SK-N-SH treated with all-trans-retinoic acid at 6 μM for 48 hours (cell line): ENCODE measurements at regions not wholly inside any gene's neighbourhood (a gene's known extent, or its start where the extent isn't known, plus 50 kb on each side); places are given as distances from the start of the nearest gene placed in this dataset.

ENCODE experiments used
- ATAC-seq: fragments of 200-7000 bp; cut with Tn5 transposase; 3 replicates; pipeline ENCODE4 v1.9.1; 2020; ENCODE audit warnings: mild to moderate bottlenecking, moderate library complexity
- ARNTL ChIP-seq: fragments of 450-650 bp; formaldehyde crosslinking; IDR thresholded peaks from 2 replicates; pipeline ENCODE4 v1.5.0; 2020; ENCODE audit warnings: low read depth, mild to moderate bottlenecking, moderate library complexity, borderline replicate concordance
- BACH2 ChIP-seq: fragments of 250-450 bp; sonication (Bioruptor Pico); IDR thresholded peaks from 2 replicates; pipeline ENCODE4 v1.9.0; 2021; ENCODE audit warnings: mild to moderate bottlenecking, borderline replicate concordance
- CSDC2 ChIP-seq: fragments of 250-450 bp; sonication (Bioruptor Pico); IDR thresholded peaks from 2 replicates; pipeline ENCODE4 v1.5.0; 2020; ENCODE audit warnings: mild to moderate bottlenecking, moderate library complexity
- CSRNP3 ChIP-seq: fragments of 250-450 bp; sonication (Bioruptor Pico); IDR thresholded peaks from 2 replicates; pipeline ENCODE4 v1.5.1; 2021; ENCODE audit warnings: mild to moderate bottlenecking, moderate library complexity
- ESRRG ChIP-seq: fragments of 250-450 bp; sonication (Bioruptor Pico); IDR thresholded peaks from 2 replicates; pipeline ENCODE4 v1.6.1; 2021; ENCODE audit warnings: mild to moderate bottlenecking
- GLIS3 ChIP-seq: fragments of 250-450 bp; sonication (Bioruptor Pico); IDR thresholded peaks from 2 replicates; pipeline ENCODE4 v1.5.0; 2020; ENCODE audit warnings: mild to moderate bottlenecking, moderate library complexity
- ISL1 ChIP-seq: fragments of 250-450 bp; sonication (Bioruptor Pico); IDR thresholded peaks from 2 replicates; pipeline ENCODE4 v2.1.2; 2022; ENCODE audit warnings: mild to moderate bottlenecking, moderate library complexity
- OSR1 ChIP-seq: fragments of 250-450 bp; sonication (Bioruptor Pico); IDR thresholded peaks from 2 replicates; pipeline ENCODE4 v1.8.0; 2022; ENCODE audit warnings: moderate library complexity, mild to moderate bottlenecking, inconsistent platforms
- PATZ1 ChIP-seq: fragments of 250-450 bp; sonication (Bioruptor Pico); IDR thresholded peaks from 2 replicates; pipeline ENCODE4 v1.8.0; 2020; ENCODE audit warnings: mild to moderate bottlenecking, moderate library complexity, borderline replicate concordance
- POU6F1 ChIP-seq: fragments of 250-450 bp; sonication (Bioruptor Pico); IDR thresholded peaks from 2 replicates; pipeline ENCODE4 v1.8.0; 2021; ENCODE audit warnings: low read depth, mild to moderate bottlenecking, moderate library complexity, borderline replicate concordance
- PPARA ChIP-seq: fragments of 250-450 bp; sonication (Bioruptor Pico); IDR thresholded peaks from 2 replicates; pipeline ENCODE4 v1.5.0; 2020; ENCODE audit warnings: mild to moderate bottlenecking, borderline replicate concordance
- RARB ChIP-seq: fragments of 250-450 bp; sonication (Bioruptor Pico); IDR thresholded peaks from 2 replicates; pipeline ENCODE4 v1.8.0; 2021; ENCODE audit warnings: mild to moderate bottlenecking, moderate library complexity
- SNAI2 ChIP-seq: fragments of 250-450 bp; sonication (Bioruptor Pico); IDR thresholded peaks from 2 replicates; pipeline ENCODE4 v1.5.0; 2020; ENCODE audit warnings: mild to moderate bottlenecking, moderate library complexity
- TCF4 ChIP-seq: fragments of 250-450 bp; sonication (Bioruptor Pico); IDR thresholded peaks from 2 replicates; pipeline ENCODE4 v1.8.0; 2021; ENCODE audit warnings: mild to moderate bottlenecking, moderate library complexity, borderline replicate concordance
- TOX ChIP-seq: fragments of 250-450 bp; sonication (Bioruptor Pico); IDR thresholded peaks from 2 replicates; pipeline ENCODE4 v1.8.0; 2021; ENCODE audit warnings: mild to moderate bottlenecking, moderate library complexity, borderline replicate concordance
- TSHZ2 ChIP-seq: fragments of 250-450 bp; sonication (Bioruptor Pico); IDR thresholded peaks from 2 replicates; pipeline ENCODE4 v1.5.0; 2020; ENCODE audit warnings: mild to moderate bottlenecking, moderate library complexity
- ZC3H10 ChIP-seq: fragments of 250-450 bp; sonication (Bioruptor Pico); IDR thresholded peaks from 2 replicates; pipeline ENCODE4 v1.5.1; 2021; ENCODE audit warnings: mild to moderate bottlenecking, moderate library complexity
- ZFP3 ChIP-seq: fragments of 250-450 bp; sonication (Bioruptor Pico); IDR thresholded peaks from 2 replicates; pipeline ENCODE4 v1.5.0; 2020; ENCODE audit warnings: mild to moderate bottlenecking, moderate library complexity
- ZFP30 ChIP-seq: fragments of 450-650 bp; formaldehyde crosslinking; IDR thresholded peaks from 2 replicates; pipeline ENCODE4 v1.5.0; 2022; ENCODE audit warnings: mild to moderate bottlenecking, moderate library complexity
- ZNF565 ChIP-seq: fragments of 450-650 bp; formaldehyde crosslinking; conservative IDR thresholded peaks from 2 replicates; pipeline ENCODE4 v1.5.0; 2020; ENCODE audit warnings: low read depth, mild to moderate bottlenecking, moderate library complexity
- ZNF70 ChIP-seq: fragments of 450-650 bp; formaldehyde crosslinking; IDR thresholded peaks from 2 replicates; pipeline ENCODE4 v1.5.0; 2020; ENCODE audit warnings: mild to moderate bottlenecking, moderate library complexity
- ZNF8 ChIP-seq: fragments of 450-650 bp; formaldehyde crosslinking; IDR thresholded peaks from 2 replicates; pipeline ENCODE4 v1.5.0; 2020; ENCODE audit warnings: mild to moderate bottlenecking, moderate library complexity

- TF ChIP-seq CSRNP3 (CRISPR knock-in tag): no peak
- TF ChIP-seq ESRRG: no peak
- TF ChIP-seq PPARA: no peak
- no peak for TF ChIP-seq ZNF565
- TF ChIP-seq BACH2: no peak
- no peak for TF ChIP-seq TOX (CRISPR knock-in tag)
- no peak for TF ChIP-seq ZC3H10 (CRISPR knock-in tag)
- no peak for TF ChIP-seq ZFP30 (CRISPR knock-in tag)
- no peak for TF ChIP-seq RARB
- no peak for TF ChIP-seq SNAI2 (CRISPR knock-in tag)
- TF ChIP-seq TCF4 (CRISPR knock-in tag): no peak
- no peak for TF ChIP-seq PATZ1 (CRISPR knock-in tag)
- TF ChIP-seq TSHZ2: no peak
- TF ChIP-seq POU6F1: no peak
- TF ChIP-seq ARNTL: no peak
- no peak for TF ChIP-seq ZNF8 (CRISPR knock-in tag)
- no peak for TF ChIP-seq ZFP3 (CRISPR knock-in tag)
- no peak for ATAC-seq
These were observed 56.0 kb downstream of the EN1 start for GRCh38 chr2:118791483-118791882.

GRCh38 chr2:118786746-118787145 is 60.7 kb downstream of the EN1 start:
- TF ChIP-seq ZNF565 (no peak), TOX (CRISPR knock-in tag) (no peak), ISL1 (no peak), ESRRG (no peak), GLIS3 (no peak), POU6F1 (no peak), OSR1 (CRISPR knock-in tag) (no peak), TCF4 (CRISPR knock-in tag) (no peak), ARNTL (no peak), CSDC2 (CRISPR knock-in tag) (no peak), CSRNP3 (CRISPR knock-in tag) (no peak), ZC3H10 (CRISPR knock-in tag) (no peak), RARB (no peak), ZFP30 (CRISPR knock-in tag) (no peak), ZNF70 (CRISPR knock-in tag) (no peak), ZNF8 (CRISPR knock-in tag) (no peak), SNAI2 (CRISPR knock-in tag) (no peak), BACH2 (no peak)
- no peak for ATAC-seq
